ENCODE measurements at regions not wholly inside any gene's neighbourhood (a gene's known extent, or its start where the extent isn't known, plus 50 kb on each side); places are given as distances from the start of the nearest gene placed in this dataset.
A peak's percentile ranks its signal among the peaks of the same experiment; 100 is the strongest.

DNA sequence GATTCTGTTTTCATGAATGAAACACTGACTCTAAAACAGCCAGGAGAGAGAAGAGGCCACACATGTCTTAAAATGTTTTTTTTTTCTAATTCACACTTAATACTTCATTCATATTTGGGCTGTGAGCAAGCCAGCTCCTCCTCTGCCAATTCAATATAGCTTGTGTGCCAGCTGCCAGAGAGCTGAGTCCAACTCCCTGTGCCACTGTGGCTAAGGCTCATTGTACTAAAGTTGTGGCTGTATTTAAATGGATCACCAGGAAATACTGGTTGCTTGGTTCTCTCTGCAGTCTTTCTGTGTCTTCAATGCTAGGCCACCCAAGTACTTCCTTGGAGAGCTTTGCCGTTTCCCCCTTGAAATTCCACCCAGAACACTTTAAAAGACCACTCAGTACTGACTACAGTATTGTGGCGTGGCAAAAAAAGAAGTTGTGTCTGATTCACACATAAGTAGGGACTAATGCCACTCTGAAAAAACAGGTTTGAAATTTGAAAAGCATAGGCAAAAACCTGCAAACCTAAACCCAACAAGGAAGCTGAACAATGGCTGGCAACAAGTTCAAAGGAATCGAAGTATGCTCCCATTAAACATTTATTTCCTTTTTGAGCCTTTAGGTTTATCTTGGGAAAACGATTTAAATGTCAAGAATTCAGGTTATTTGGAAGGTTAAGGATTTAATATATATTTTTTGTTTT, 524.7 kb downstream of the DIPK2A start:
- Histone ChIP-seq H4K5ac (ENCODE audit: insufficient read length, low read depth, low read length) (no peak overlapping the region), H3K4me2 (ENCODE audit: insufficient read depth, insufficient read length, low read length) (no peak overlapping the region), H4K91ac (ENCODE audit: insufficient read length, low read depth, low read length) (no peak overlapping the region), H3K14ac (ENCODE audit: insufficient read depth, low read length) (no peak overlapping the region), H3K79me1 (ENCODE audit: insufficient read depth, low read depth, low read length, poor library complexity, severe bottlenecking) (no peaks in the 10 kb centered on the region), H2BK12ac (ENCODE audit: insufficient read length, low read depth, low read length) (no peak overlapping the region), H2AK5ac (ENCODE audit: insufficient read length, low read length) (no peak overlapping the region), H3K23ac (ENCODE audit: insufficient read length, low read depth, low read length) (no peak overlapping the region), H2BK20ac (ENCODE audit: low read depth, low read length, poor library complexity, severe bottlenecking) (no peak overlapping the region), H2BK5ac (ENCODE audit: insufficient read length, low read length) (no peak overlapping the region), H3T11ph (ENCODE audit: low read length) (no peak overlapping the region), H2BK120ac (ENCODE audit: low read depth, low read length, poor library complexity, severe bottlenecking) (no peak overlapping the region), H4K20me1 (ENCODE audit: control insufficient read depth, insufficient read depth, insufficient read length) (no peaks in the 10 kb centered on the region), H3K23me2 (ENCODE audit: insufficient read length, low read depth, low read length, poor library complexity, severe bottlenecking) (no peaks in the 10 kb centered on the region), H2BK15ac (ENCODE audit: low read depth, low read length) (no peak overlapping the region), H3K79me2 (ENCODE audit: insufficient read depth, low read length) (no peaks in the 10 kb centered on the region), H3K18ac (ENCODE audit: insufficient read length, low read depth, low read length) (no peak overlapping the region), H3K4me1 (ENCODE audit: insufficient read depth, low read length) (no peaks in the 10 kb centered on the region), H3K9ac (ENCODE audit: extremely low read depth, insufficient read length, low read length) (no peak overlapping the region), H3K56ac (ENCODE audit: insufficient read length, low read depth, low read length) (no peak overlapping the region), H3K4ac (ENCODE audit: low read depth, low read length) (no peak overlapping the region), H2AFZ (ENCODE audit: low read length) (peak overlapping the region; percentile 62), H4K8ac (replicated peaks; ENCODE audit: insufficient read length, low read depth, low read length) (no peak overlapping the region), H3K9me3 (ENCODE audit: control insufficient read depth, low read depth, low read length) (no peaks in the 10 kb centered on the region), H3K27ac (ENCODE audit: insufficient read length, low read depth, low read length) (no peak overlapping the region), H3K27me3 (ENCODE audit: insufficient read depth, low read length) (no peaks in the 10 kb centered on the region)
- DNase-seq: no peak
- Mint-ChIP-seq H3K27ac (no peak overlapping the region), H3K9me3 (no peaks in the 10 kb centered on the region), H3K27me3 (ENCODE audit: low read depth) (no peaks in the 10 kb centered on the region; the same call in 1 of the 2 replicates), H3K4me3 (no peak overlapping the region), H3K4me1 (peaks cover 2 to 11% of the 10 kb centered on the region in 2 experiments), H3K36me3 (ENCODE audit: insufficient read depth in 1 of 3, low read depth in 3 of 3) (peaks cover 0 to 4% (median 0%) of the 10 kb centered on the region in 3 experiments; a peak in 1 of 7 replicates)
- WGBS (ENCODE audit: extremely low coverage, insufficient read length, low lambda C conversion rate): no CpG with 5 or more reads among the region's 4 CpGs
- TF ChIP-seq, protein P1, sequence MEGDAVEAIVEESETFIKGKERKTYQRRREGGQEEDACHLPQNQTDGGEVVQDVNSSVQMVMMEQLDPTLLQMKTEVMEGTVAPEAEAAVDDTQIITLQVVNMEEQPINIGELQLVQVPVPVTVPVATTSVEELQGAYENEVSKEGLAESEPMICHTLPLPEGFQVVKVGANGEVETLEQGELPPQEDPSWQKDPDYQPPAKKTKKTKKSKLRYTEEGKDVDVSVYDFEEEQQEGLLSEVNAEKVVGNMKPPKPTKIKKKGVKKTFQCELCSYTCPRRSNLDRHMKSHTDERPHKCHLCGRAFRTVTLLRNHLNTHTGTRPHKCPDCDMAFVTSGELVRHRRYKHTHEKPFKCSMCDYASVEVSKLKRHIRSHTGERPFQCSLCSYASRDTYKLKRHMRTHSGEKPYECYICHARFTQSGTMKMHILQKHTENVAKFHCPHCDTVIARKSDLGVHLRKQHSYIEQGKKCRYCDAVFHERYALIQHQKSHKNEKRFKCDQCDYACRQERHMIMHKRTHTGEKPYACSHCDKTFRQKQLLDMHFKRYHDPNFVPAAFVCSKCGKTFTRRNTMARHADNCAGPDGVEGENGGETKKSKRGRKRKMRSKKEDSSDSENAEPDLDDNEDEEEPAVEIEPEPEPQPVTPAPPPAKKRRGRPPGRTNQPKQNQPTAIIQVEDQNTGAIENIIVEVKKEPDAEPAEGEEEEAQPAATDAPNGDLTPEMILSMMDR (conservative IDR thresholded peaks at IDR 0.05): no peak

Data from H9 (cell line).